ENCODE measurements at regions not wholly inside any gene's neighbourhood (a gene's known extent, or its start where the extent isn't known, plus 50 kb on each side); places are given as distances from the start of the nearest gene placed in this dataset.

- Mint-ChIP-seq H3K4me3 (no peak overlapping the region), H3K36me3 (ENCODE audit: low read depth) (no peaks in the 10 kb centered on the region), H3K9me3 (no peaks in the 10 kb centered on the region), H3K27ac (no peak overlapping the region), H3K27me3 (no peaks in the 10 kb centered on the region), H3K4me1 (ENCODE audit: low read depth) (no peaks in the 10 kb centered on the region)
- ChIA-PET POLR2A (no interaction called here), CTCF (no interaction called here)
- TF ChIP-seq CTCF (IDR thresholded peaks at IDR 0.05) = no peak
- no peak for ATAC-seq
- intact Hi-C loops (cut with micrococcal nuclease) = no loop called here
- DNase-seq = no peak
Measured at GRCh38 chr7:25529320-25529719, 301.0 kb upstream of the NPVF start.

- H3K27me3 Mint-ChIP-seq = peaks cover 3% of the 10 kb centered on the region
- TF ChIP-seq CTCF (IDR thresholded peaks at IDR 0.05) = no peak
- H3K4me3 Mint-ChIP-seq = no peak overlapping the region
- no peaks in the 10 kb centered on the region for H3K4me1 Mint-ChIP-seq (ENCODE audit: low read depth)
- POLR2A ChIA-PET = interaction anchor here (0.5 kb wide), 1 partner anchor 238 kb away, joined by 3 read pairs; no protein-coding TSS in a partner anchor
- CTCF ChIA-PET = no interaction called here
- DNase-seq (no peak), ATAC-seq (no peak)
- no peaks in the 10 kb centered on the region for H3K36me3 Mint-ChIP-seq (ENCODE audit: low read depth)
- no peaks in the 10 kb centered on the region for H3K9me3 Mint-ChIP-seq
- intact Hi-C loops (cut with micrococcal nuclease) = no loop called here
- H3K27ac Mint-ChIP-seq = no peak overlapping the region
Measured at GRCh38 chr7:25536851-25537250, 308.6 kb upstream of the NPVF start.

GRCh38 chr7:25537662-25538375 is 309.5 kb upstream of the NPVF start:
- Mint-ChIP-seq H3K27me3 (peaks cover 3% of the 10 kb centered on the region), H3K9me3 (no peaks in the 10 kb centered on the region), H3K4me1 (ENCODE audit: low read depth) (no peaks in the 10 kb centered on the region), H3K27ac (no peak overlapping the region), H3K36me3 (ENCODE audit: low read depth) (no peaks in the 10 kb centered on the region), H3K4me3 (no peak overlapping the region)
- DNase-seq (no peak), ATAC-seq (no peak)
- TF ChIP-seq CTCF (IDR thresholded peaks at IDR 0.05) = no peak
- CTCF ChIA-PET = interaction anchor here (1.1 kb wide), 1 partner anchor 28 kb away, joined by 4 read pairs; no protein-coding TSS in a partner anchor
- intact Hi-C loops (cut with micrococcal nuclease) = no loop called here
- POLR2A ChIA-PET = no interaction called here

GRCh38 chr7:25541094-25541821 is 313.0 kb upstream of the NPVF start:
- ChIA-PET CTCF (interaction anchor here (1.8 kb wide), 1 partner anchor 24 kb away, joined by 9 read pairs; no protein-coding TSS in a partner anchor), POLR2A (no interaction called here)
- Mint-ChIP-seq H3K27ac (no peak overlapping the region), H3K27me3 (peaks cover 3% of the 10 kb centered on the region), H3K4me1 (ENCODE audit: low read depth) (no peaks in the 10 kb centered on the region), H3K36me3 (ENCODE audit: low read depth) (no peaks in the 10 kb centered on the region), H3K4me3 (no peak overlapping the region), H3K9me3 (no peaks in the 10 kb centered on the region)
- ATAC-seq (no peak), DNase-seq (no peak)
- no peak for TF ChIP-seq CTCF (IDR thresholded peaks at IDR 0.05)
- intact Hi-C loops (cut with micrococcal nuclease) = no loop called here

- ChIA-PET CTCF (interaction anchor here (1.8 kb wide), 1 partner anchor 23 kb away, joined by 9 read pairs; no protein-coding TSS in a partner anchor), POLR2A (no interaction called here)
- H3K36me3 Mint-ChIP-seq (ENCODE audit: low read depth) = no peaks in the 10 kb centered on the region
- H3K27me3 Mint-ChIP-seq = peaks cover 3% of the 10 kb centered on the region
- H3K4me1 Mint-ChIP-seq (ENCODE audit: low read depth) = no peaks in the 10 kb centered on the region
- no peak overlapping the region for H3K4me3 Mint-ChIP-seq
- H3K9me3 Mint-ChIP-seq = no peaks in the 10 kb centered on the region
- no peak for DNase-seq
- no peak for ATAC-seq
- no peak for TF ChIP-seq CTCF (IDR thresholded peaks at IDR 0.05)
- H3K27ac Mint-ChIP-seq = no peak overlapping the region
- intact Hi-C loops (cut with micrococcal nuclease) = no loop called here
Measured at GRCh38 chr7:25541877-25542276, 313.6 kb upstream of the NPVF start.

All from activated CD8-positive, alpha-beta T cell treated with anti-CD3 and anti-CD28 coated beads for 36 hours (primary cell).